Body of pancreas (tissue), 4 donors: ENCODE measurements at regions not wholly inside any gene's neighbourhood (a gene's known extent, or its start where the extent isn't known, plus 50 kb on each side); places are given as distances from the start of the nearest gene placed in this dataset.

Experiments
- POLR2A ChIP-seq, 3 donors: fragments of 450-650 bp; IDR thresholded peaks; one replicate each; pipeline ENCODE4 v1.6.1; 2016; ENCODE audit warnings: antibody characterized with exemption in 3 of 3, mild to moderate bottlenecking in 2 of 3
- TF ChIP-seq, protein P1 (sequence below), 7 experiments: fragments of 450-650 bp in 4 of 7; fragments of 200-600 bp in 3 of 7; sonication (generic) in 3 of 7; IDR thresholded peaks; one replicate each; pipeline ENCODE4 v1.5.1; 2016 to 2019; ENCODE audit warnings: antibody characterized with exemption in 7 of 7

DNA sequence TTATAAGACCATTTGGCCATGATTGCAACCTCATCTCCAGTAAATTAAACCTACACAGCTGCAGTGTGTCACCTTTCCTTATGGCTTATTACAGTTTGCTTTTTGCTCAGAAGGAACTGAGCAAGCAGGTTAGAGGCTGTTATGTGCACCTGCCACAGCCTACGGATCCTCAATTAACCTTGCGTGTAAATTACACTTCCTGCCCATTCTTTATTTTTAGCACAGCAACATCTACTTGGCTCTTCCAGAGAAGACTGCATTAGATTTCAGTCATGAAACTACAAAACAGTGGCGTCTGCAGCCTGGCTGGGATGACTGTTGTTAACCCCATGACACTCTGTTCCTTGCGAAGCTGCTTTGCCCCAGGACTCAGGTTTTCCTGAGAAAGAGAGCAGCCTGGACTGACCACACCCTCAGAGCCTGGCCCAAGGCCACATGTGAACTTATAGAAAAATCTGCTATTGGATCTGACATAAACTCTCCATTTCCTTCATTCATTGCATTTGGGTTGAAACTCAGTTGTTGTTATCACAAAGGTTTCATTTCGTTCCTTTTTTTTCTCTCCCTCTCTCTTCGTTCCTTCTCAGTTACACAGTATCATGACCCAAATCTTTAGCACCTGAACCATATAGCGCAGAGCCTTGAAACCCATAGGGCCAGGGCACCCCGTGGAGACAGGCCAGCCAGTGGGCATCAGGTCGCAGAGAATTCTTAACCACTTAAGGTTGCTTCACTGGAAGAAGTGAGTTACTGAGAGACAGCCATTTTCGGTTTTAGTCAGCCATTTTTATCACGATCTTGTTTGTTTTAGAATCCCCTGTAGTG, 138.6 kb downstream of the PALM2AKAP2 start:
- TF ChIP-seq, protein P1, sequence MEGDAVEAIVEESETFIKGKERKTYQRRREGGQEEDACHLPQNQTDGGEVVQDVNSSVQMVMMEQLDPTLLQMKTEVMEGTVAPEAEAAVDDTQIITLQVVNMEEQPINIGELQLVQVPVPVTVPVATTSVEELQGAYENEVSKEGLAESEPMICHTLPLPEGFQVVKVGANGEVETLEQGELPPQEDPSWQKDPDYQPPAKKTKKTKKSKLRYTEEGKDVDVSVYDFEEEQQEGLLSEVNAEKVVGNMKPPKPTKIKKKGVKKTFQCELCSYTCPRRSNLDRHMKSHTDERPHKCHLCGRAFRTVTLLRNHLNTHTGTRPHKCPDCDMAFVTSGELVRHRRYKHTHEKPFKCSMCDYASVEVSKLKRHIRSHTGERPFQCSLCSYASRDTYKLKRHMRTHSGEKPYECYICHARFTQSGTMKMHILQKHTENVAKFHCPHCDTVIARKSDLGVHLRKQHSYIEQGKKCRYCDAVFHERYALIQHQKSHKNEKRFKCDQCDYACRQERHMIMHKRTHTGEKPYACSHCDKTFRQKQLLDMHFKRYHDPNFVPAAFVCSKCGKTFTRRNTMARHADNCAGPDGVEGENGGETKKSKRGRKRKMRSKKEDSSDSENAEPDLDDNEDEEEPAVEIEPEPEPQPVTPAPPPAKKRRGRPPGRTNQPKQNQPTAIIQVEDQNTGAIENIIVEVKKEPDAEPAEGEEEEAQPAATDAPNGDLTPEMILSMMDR (IDR thresholded peaks at IDR 0.05): no peak
- TF ChIP-seq POLR2A (IDR thresholded peaks at IDR 0.05): no peak
